ENCODE measurements at regions not wholly inside any gene's neighbourhood (a gene's known extent, or its start where the extent isn't known, plus 50 kb on each side); places are given as distances from the start of the nearest gene placed in this dataset.

- DNase-seq, result no peak
- CTCF ChIA-PET, result no interaction called here
- intact Hi-C loops (cut with micrococcal nuclease), result no loop called here
- Mint-ChIP-seq H3K36me3 (no peaks in the 10 kb centered on the region), H3K4me1 (no peaks in the 10 kb centered on the region), H3K4me3 (no peak overlapping the region), H3K27ac (peak overlapping the region in 1 of 9 donors; percentile 8), H3K9me3 (no peaks in the 10 kb centered on the region), H3K27me3 (no peaks in the 10 kb centered on the region)
- H3K27ac ChIP-seq (ENCODE audit: low read depth, low read length), result no peak overlapping the region
- POLR2A ChIA-PET, result no interaction called here
- no peak for ATAC-seq
- no peaks in the 10 kb centered on the region for H3K9me3 ChIP-seq (ENCODE audit: control insufficient read depth in 2 of 3, low read length in 3 of 3)
- H3K36me3 ChIP-seq (ENCODE audit: control insufficient read depth in 2 of 3, insufficient read depth in 3 of 3, low read length in 3 of 3), result no peaks in the 10 kb centered on the region
- no peaks in the 10 kb centered on the region for H3K27me3 ChIP-seq (ENCODE audit: control insufficient read depth in 2 of 2, insufficient read depth in 2 of 2, low read length in 2 of 2)
- H3K4me3 ChIP-seq (ENCODE audit: low read length), result no peak overlapping the region
- H3K4me1 ChIP-seq (ENCODE audit: control insufficient read depth in 2 of 2, insufficient read depth in 2 of 2, low read length in 2 of 2), result no peaks in the 10 kb centered on the region
Measured at GRCh38 chrX:126697091-126697490, 122.4 kb upstream of the PRR32 start.

DNA sequence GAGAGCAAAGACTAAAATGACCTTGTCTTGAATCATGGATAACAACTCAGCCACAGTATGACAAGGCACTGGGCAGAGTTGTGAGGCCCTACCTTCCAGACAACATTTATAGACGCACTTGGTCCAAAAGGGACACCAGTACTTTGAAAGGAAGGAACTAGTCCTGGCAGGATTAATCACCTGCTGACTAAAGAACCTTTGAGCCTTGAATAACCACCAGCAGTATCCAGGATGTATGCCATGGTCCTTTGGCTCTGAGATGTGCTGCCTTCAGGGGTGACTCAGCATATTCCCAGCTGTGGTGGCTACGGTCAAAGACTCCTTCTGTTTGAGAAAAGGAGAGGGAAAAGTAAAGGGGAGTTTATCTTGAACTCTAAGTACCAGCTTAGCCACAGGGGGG lies 118.1 kb upstream of the PRR32 start:
- Mint-ChIP-seq H3K4me3 (no peak overlapping the region), H3K27ac (no peak overlapping the region), H3K27me3 (no peaks in the 10 kb centered on the region), H3K36me3 (no peaks in the 10 kb centered on the region), H3K9me3 (peaks cover 0 to 5% (median 0%) of the 10 kb centered on the region in 11 donors), H3K4me1 (no peaks in the 10 kb centered on the region)
- Histone ChIP-seq H3K27ac (ENCODE audit: low read depth, low read length) (no peak overlapping the region), H3K27me3 (ENCODE audit: control insufficient read depth in 2 of 2, insufficient read depth in 2 of 2, low read length in 2 of 2) (no peaks in the 10 kb centered on the region), H3K4me1 (ENCODE audit: control insufficient read depth in 2 of 2, insufficient read depth in 2 of 2, low read length in 2 of 2) (no peaks in the 10 kb centered on the region), H3K4me3 (ENCODE audit: low read length) (no peak overlapping the region), H3K9me3 (ENCODE audit: control insufficient read depth in 2 of 3, low read length in 3 of 3) (no peaks in the 10 kb centered on the region), H3K36me3 (ENCODE audit: control insufficient read depth in 2 of 3, insufficient read depth in 3 of 3, low read length in 3 of 3) (no peaks in the 10 kb centered on the region)
- ChIA-PET CTCF (no interaction called here), POLR2A (no interaction called here)
- intact Hi-C loops (cut with micrococcal nuclease), result no loop called here
- DNase-seq (no peak), ATAC-seq (no peak)

- Mint-ChIP-seq H3K36me3 (no peaks in the 10 kb centered on the region), H3K9me3 (peaks cover 0 to 6% (median 0%) of the 10 kb centered on the region in 11 donors), H3K4me3 (no peak overlapping the region), H3K27ac (no peak overlapping the region), H3K27me3 (no peaks in the 10 kb centered on the region), H3K4me1 (no peaks in the 10 kb centered on the region)
- ChIA-PET POLR2A (no interaction called here), CTCF (no interaction called here)
- Histone ChIP-seq H3K9me3 (ENCODE audit: control insufficient read depth in 2 of 3, low read length in 3 of 3) (no peaks in the 10 kb centered on the region), H3K36me3 (ENCODE audit: control insufficient read depth in 2 of 3, insufficient read depth in 3 of 3, low read length in 3 of 3) (no peaks in the 10 kb centered on the region), H3K27me3 (ENCODE audit: control insufficient read depth in 2 of 2, insufficient read depth in 2 of 2, low read length in 2 of 2) (no peaks in the 10 kb centered on the region), H3K27ac (ENCODE audit: low read depth, low read length) (no peak overlapping the region), H3K4me3 (ENCODE audit: low read length) (no peak overlapping the region), H3K4me1 (ENCODE audit: control insufficient read depth in 2 of 2, insufficient read depth in 2 of 2, low read length in 2 of 2) (no peaks in the 10 kb centered on the region)
- ATAC-seq, result no peak
- intact Hi-C loops (cut with micrococcal nuclease), result no loop called here
- DNase-seq, result no peak
Measured at GRCh38 chrX:126718440-126718839, 101.1 kb upstream of the PRR32 start.

- CTCF ChIA-PET, result no interaction called here
- ATAC-seq, result no peak
Measured at GRCh38 chrX:126719208-126719607, 100.3 kb upstream of the PRR32 start.

DNA sequence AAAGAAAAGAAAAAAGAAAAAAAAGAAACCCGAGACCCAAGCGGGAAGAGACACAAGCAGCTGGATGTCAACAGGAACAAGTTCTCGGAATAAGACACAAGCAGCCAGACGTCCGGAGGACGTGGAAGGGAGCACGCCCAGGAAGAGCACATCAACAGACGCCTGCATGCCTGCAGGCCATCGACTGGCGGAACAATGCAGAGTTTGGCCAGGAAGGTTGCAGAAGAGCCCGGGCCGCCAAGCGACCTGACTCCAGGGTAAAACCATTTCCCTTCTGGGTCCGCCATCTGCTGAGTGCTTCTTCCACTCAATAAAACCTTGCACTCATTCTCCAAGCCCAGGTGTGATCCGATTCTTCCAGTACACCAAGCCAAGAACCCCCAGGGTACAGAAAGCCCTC lies 95.6 kb upstream of the PRR32 start:
- ATAC-seq (no peak), DNase-seq (no peak)
- H3K4me1 Mint-ChIP-seq, result no peaks in the 10 kb centered on the region
- Histone ChIP-seq H3K27ac (ENCODE audit: low read depth, low read length) (no peak overlapping the region), H3K9me3 (ENCODE audit: control insufficient read depth in 2 of 3, low read length in 3 of 3) (no peaks in the 10 kb centered on the region), H3K36me3 (ENCODE audit: control insufficient read depth in 2 of 3, insufficient read depth in 3 of 3, low read length in 3 of 3) (no peaks in the 10 kb centered on the region), H3K27me3 (ENCODE audit: control insufficient read depth in 2 of 2, insufficient read depth in 2 of 2, low read length in 2 of 2) (no peaks in the 10 kb centered on the region), H3K4me1 (ENCODE audit: control insufficient read depth in 2 of 2, insufficient read depth in 2 of 2, low read length in 2 of 2) (no peaks in the 10 kb centered on the region), H3K4me3 (ENCODE audit: low read length) (no peak overlapping the region)
- intact Hi-C loops (cut with micrococcal nuclease), result no loop called here
- H3K27ac Mint-ChIP-seq, result no peak overlapping the region
- no peaks in the 10 kb centered on the region for H3K36me3 Mint-ChIP-seq
- ChIA-PET POLR2A (no interaction called here), CTCF (no interaction called here)
- no peaks in the 10 kb centered on the region for H3K27me3 Mint-ChIP-seq
- H3K9me3 Mint-ChIP-seq, result peaks cover 0 to 6% (median 0%) of the 10 kb centered on the region in 11 donors
- H3K4me3 Mint-ChIP-seq, result no peak overlapping the region

More at GRCh38 chrX:126719208-126719607, 100.3 kb upstream of the PRR32 start:
- no peaks in the 10 kb centered on the region for H3K9me3 ChIP-seq (ENCODE audit: control insufficient read depth in 2 of 3, low read length in 3 of 3)
- no peaks in the 10 kb centered on the region for H3K4me1 Mint-ChIP-seq
- DNase-seq, result no peak
- intact Hi-C loops (cut with micrococcal nuclease), result no loop called here
- H3K27me3 ChIP-seq (ENCODE audit: control insufficient read depth in 2 of 2, insufficient read depth in 2 of 2, low read length in 2 of 2), result no peaks in the 10 kb centered on the region
- no peak overlapping the region for H3K27ac Mint-ChIP-seq
- no peak overlapping the region for H3K4me3 ChIP-seq (ENCODE audit: low read length)
- H3K36me3 Mint-ChIP-seq, result no peaks in the 10 kb centered on the region
- POLR2A ChIA-PET, result no interaction called here
- H3K36me3 ChIP-seq (ENCODE audit: control insufficient read depth in 2 of 3, insufficient read depth in 3 of 3, low read length in 3 of 3), result no peaks in the 10 kb centered on the region
- no peak overlapping the region for H3K27ac ChIP-seq (ENCODE audit: low read depth, low read length)
- H3K9me3 Mint-ChIP-seq, result peaks cover 0 to 6% (median 0%) of the 10 kb centered on the region in 11 donors
- no peaks in the 10 kb centered on the region for H3K27me3 Mint-ChIP-seq
- no peaks in the 10 kb centered on the region for H3K4me1 ChIP-seq (ENCODE audit: control insufficient read depth in 2 of 2, insufficient read depth in 2 of 2, low read length in 2 of 2)
- no peak overlapping the region for H3K4me3 Mint-ChIP-seq

- ATAC-seq (no peak), DNase-seq (no peak)
- intact Hi-C loops (cut with micrococcal nuclease), result no loop called here
- Histone ChIP-seq H3K36me3 (ENCODE audit: control insufficient read depth in 2 of 3, insufficient read depth in 3 of 3, low read length in 3 of 3) (no peaks in the 10 kb centered on the region), H3K27ac (ENCODE audit: low read depth, low read length) (no peak overlapping the region), H3K9me3 (ENCODE audit: control insufficient read depth in 2 of 3, low read length in 3 of 3) (no peaks in the 10 kb centered on the region), H3K4me3 (ENCODE audit: low read length) (no peak overlapping the region), H3K27me3 (ENCODE audit: control insufficient read depth in 2 of 2, insufficient read depth in 2 of 2, low read length in 2 of 2) (no peaks in the 10 kb centered on the region), H3K4me1 (ENCODE audit: control insufficient read depth in 2 of 2, insufficient read depth in 2 of 2, low read length in 2 of 2) (no peaks in the 10 kb centered on the region)
- H3K9me3 Mint-ChIP-seq, result peaks cover 0 to 2% (median 0%) of the 10 kb centered on the region in 11 donors
- POLR2A ChIA-PET, result no interaction called here
- no peaks in the 10 kb centered on the region for H3K4me1 Mint-ChIP-seq
- no peak overlapping the region for H3K27ac Mint-ChIP-seq
- CTCF ChIA-PET, result no interaction called here
- no peaks in the 10 kb centered on the region for H3K36me3 Mint-ChIP-seq
- no peaks in the 10 kb centered on the region for H3K27me3 Mint-ChIP-seq
- no peak overlapping the region for H3K4me3 Mint-ChIP-seq
Measured at GRCh38 chrX:126733874-126734273, 85.7 kb upstream of the PRR32 start.

All from naive thymus-derived CD4-positive, alpha-beta T cell (primary cell).